ENCODE measurements at regions not wholly inside any gene's neighbourhood (a gene's known extent, or its start where the extent isn't known, plus 50 kb on each side); places are given as distances from the start of the nearest gene placed in this dataset.

DNA sequence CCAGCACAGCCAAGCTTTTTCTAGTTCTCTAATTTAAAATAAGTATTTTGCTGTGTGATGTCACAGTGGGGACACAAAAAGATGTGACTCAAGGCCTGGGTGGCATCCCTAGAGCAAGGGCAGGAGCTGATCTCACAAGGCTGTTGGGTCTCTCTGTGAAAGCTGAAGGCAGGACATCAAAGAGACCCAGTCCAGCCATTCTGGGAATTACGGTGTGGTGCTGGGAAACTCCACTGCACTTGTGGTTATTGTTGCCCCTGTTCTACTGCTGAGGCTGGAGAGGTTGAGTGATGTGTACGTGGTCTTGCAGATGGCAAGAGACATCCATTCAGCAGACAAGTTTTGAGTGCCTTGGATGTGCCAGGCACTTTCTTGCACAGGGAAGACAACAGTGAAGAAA, 352.9 kb downstream of the CYRIA start:
- TF ChIP-seq CHD1 (IDR thresholded peaks at IDR 0.05; ENCODE audit: low read depth, low read length) (no peak), POLR2A (IDR thresholded peaks at IDR 0.05; ENCODE audit: control extremely low read depth in 1 of 2, low read depth in 2 of 2, low read length in 2 of 2) (no peak)
- TF ChIP-seq, protein P1, sequence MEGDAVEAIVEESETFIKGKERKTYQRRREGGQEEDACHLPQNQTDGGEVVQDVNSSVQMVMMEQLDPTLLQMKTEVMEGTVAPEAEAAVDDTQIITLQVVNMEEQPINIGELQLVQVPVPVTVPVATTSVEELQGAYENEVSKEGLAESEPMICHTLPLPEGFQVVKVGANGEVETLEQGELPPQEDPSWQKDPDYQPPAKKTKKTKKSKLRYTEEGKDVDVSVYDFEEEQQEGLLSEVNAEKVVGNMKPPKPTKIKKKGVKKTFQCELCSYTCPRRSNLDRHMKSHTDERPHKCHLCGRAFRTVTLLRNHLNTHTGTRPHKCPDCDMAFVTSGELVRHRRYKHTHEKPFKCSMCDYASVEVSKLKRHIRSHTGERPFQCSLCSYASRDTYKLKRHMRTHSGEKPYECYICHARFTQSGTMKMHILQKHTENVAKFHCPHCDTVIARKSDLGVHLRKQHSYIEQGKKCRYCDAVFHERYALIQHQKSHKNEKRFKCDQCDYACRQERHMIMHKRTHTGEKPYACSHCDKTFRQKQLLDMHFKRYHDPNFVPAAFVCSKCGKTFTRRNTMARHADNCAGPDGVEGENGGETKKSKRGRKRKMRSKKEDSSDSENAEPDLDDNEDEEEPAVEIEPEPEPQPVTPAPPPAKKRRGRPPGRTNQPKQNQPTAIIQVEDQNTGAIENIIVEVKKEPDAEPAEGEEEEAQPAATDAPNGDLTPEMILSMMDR (IDR thresholded peaks at IDR 0.05; ENCODE audit: control extremely low read depth in 1 of 3, insufficient read depth in 1 of 3, low read depth in 1 of 3, low read length in 3 of 3): no peak

Measured in H1 (cell line).